ENCODE measurements at regions not wholly inside any gene's neighbourhood (a gene's known extent, or its start where the extent isn't known, plus 50 kb on each side); places are given as distances from the start of the nearest gene placed in this dataset.

DNA sequence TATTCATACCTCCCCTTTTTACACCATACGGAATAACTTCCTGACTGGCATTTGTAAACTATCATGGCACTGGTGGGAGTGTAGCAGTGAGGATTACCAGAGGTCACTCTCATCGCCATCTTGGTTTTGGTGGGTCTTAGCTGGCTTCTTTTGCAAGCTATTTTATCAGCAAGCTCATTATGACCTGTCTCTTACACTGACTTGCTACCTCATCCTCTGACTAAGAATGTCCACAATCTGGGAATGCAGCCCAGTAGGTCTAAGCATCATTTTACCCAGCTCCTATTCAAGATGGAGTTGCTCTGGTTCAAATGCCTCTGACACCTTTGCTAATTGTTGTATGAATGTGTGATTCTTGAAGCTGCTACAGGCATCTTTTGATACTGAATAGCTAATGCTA is 950.8 kb upstream of the SLC39A10 start:
- Mint-ChIP-seq H3K9me3 (no peaks in the 10 kb centered on the region), H3K4me3 (no peak overlapping the region), H3K4me1 (no peaks in the 10 kb centered on the region), H3K27ac (no peak overlapping the region), H3K27me3 (ENCODE audit: low read depth) (no peaks in the 10 kb centered on the region), H3K36me3 (no peaks in the 10 kb centered on the region)
- DNase-seq (ENCODE audit: low spot score) (no peak), ATAC-seq (no peak)
- ChIA-PET CTCF (no interaction called here), POLR2A (no interaction called here)
- TF ChIP-seq, protein P1, sequence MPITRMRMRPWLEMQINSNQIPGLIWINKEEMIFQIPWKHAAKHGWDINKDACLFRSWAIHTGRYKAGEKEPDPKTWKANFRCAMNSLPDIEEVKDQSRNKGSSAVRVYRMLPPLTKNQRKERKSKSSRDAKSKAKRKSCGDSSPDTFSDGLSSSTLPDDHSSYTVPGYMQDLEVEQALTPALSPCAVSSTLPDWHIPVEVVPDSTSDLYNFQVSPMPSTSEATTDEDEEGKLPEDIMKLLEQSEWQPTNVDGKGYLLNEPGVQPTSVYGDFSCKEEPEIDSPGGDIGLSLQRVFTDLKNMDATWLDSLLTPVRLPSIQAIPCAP (CRISPR knock-in tag; IDR thresholded peaks at IDR 0.05): no peak
- TF ChIP-seq NR3C1 (CRISPR knock-in tag; conservative IDR thresholded peaks at IDR 0.05; ENCODE audit: low read depth): no peak
- TF ChIP-seq ZNF396 (CRISPR knock-in tag; IDR thresholded peaks at IDR 0.05; ENCODE audit: borderline replicate concordance): no peak
- no peak for TF ChIP-seq ZNF317 (CRISPR knock-in tag; IDR thresholded peaks at IDR 0.05; ENCODE audit: borderline replicate concordance, low read depth)
- TF ChIP-seq, protein P2, sequence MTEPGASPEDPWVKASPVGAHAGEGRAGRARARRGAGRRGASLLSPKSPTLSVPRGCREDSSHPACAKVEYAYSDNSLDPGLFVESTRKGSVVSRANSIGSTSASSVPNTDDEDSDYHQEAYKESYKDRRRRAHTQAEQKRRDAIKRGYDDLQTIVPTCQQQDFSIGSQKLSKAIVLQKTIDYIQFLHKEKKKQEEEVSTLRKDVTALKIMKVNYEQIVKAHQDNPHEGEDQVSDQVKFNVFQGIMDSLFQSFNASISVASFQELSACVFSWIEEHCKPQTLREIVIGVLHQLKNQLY (CRISPR knock-in tag; IDR thresholded peaks at IDR 0.05): no peak

DNA sequence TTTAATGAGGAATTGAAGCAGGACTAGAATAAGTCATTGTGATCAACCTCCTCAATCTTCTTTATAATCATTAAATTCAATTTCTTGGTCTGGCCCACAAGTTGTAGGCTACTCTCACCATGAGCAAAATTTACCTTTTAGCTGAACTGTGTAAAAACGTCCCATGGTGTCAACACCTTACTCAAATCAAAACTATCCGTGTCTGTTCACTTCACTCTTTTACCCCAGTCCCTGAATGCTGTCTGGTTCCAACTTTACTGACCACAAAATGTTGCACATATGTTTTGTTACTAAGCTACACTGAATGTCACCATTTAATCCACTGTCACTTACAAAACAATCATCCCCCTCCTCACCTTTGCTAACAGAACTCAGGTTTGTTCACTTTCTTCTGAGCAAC is 951.6 kb upstream of the SLC39A10 start:
- POLR2A ChIA-PET: no interaction called here
- no peak overlapping the region for H3K4me3 Mint-ChIP-seq
- no peaks in the 10 kb centered on the region for H3K36me3 Mint-ChIP-seq
- no peaks in the 10 kb centered on the region for H3K4me1 Mint-ChIP-seq
- ATAC-seq (no peak), DNase-seq (ENCODE audit: low spot score) (no peak)
- H3K27me3 Mint-ChIP-seq (ENCODE audit: low read depth): no peaks in the 10 kb centered on the region
- CTCF ChIA-PET: interaction anchor here (0.7 kb wide), 1 partner anchor 15 kb away, joined by 3 read pairs; no protein-coding TSS in a partner anchor
- no peaks in the 10 kb centered on the region for H3K9me3 Mint-ChIP-seq
- no peak overlapping the region for H3K27ac Mint-ChIP-seq
- TF ChIP-seq, protein P3, sequence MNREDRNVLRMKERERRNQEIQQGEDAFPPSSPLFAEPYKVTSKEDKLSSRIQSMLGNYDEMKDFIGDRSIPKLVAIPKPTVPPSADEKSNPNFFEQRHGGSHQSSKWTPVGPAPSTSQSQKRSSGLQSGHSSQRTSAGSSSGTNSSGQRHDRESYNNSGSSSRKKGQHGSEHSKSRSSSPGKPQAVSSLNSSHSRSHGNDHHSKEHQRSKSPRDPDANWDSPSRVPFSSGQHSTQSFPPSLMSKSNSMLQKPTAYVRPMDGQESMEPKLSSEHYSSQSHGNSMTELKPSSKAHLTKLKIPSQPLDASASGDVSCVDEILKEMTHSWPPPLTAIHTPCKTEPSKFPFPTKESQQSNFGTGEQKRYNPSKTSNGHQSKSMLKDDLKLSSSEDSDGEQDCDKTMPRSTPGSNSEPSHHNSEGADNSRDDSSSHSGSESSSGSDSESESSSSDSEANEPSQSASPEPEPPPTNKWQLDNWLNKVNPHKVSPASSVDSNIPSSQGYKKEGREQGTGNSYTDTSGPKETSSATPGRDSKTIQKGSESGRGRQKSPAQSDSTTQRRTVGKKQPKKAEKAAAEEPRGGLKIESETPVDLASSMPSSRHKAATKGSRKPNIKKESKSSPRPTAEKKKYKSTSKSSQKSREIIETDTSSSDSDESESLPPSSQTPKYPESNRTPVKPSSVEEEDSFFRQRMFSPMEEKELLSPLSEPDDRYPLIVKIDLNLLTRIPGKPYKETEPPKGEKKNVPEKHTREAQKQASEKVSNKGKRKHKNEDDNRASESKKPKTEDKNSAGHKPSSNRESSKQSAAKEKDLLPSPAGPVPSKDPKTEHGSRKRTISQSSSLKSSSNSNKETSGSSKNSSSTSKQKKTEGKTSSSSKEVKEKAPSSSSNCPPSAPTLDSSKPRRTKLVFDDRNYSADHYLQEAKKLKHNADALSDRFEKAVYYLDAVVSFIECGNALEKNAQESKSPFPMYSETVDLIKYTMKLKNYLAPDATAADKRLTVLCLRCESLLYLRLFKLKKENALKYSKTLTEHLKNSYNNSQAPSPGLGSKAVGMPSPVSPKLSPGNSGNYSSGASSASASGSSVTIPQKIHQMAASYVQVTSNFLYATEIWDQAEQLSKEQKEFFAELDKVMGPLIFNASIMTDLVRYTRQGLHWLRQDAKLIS (CRISPR knock-in tag; IDR thresholded peaks at IDR 0.05; ENCODE audit: borderline replicate concordance): no peak
- no peak for TF ChIP-seq CBFB (CRISPR knock-in tag; IDR thresholded peaks at IDR 0.05; ENCODE audit: low read depth)
- TF ChIP-seq FOXK1 (CRISPR knock-in tag; IDR thresholded peaks at IDR 0.05): no peak
- TF ChIP-seq, protein P4, sequence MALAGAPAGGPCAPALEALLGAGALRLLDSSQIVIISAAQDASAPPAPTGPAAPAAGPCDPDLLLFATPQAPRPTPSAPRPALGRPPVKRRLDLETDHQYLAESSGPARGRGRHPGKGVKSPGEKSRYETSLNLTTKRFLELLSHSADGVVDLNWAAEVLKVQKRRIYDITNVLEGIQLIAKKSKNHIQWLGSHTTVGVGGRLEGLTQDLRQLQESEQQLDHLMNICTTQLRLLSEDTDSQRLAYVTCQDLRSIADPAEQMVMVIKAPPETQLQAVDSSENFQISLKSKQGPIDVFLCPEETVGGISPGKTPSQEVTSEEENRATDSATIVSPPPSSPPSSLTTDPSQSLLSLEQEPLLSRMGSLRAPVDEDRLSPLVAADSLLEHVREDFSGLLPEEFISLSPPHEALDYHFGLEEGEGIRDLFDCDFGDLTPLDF (CRISPR knock-in tag; IDR thresholded peaks at IDR 0.05): no peak
- no peak for TF ChIP-seq SMAD3 (CRISPR knock-in tag; IDR thresholded peaks at IDR 0.05; ENCODE audit: borderline replicate concordance)
- TF ChIP-seq, protein P5, sequence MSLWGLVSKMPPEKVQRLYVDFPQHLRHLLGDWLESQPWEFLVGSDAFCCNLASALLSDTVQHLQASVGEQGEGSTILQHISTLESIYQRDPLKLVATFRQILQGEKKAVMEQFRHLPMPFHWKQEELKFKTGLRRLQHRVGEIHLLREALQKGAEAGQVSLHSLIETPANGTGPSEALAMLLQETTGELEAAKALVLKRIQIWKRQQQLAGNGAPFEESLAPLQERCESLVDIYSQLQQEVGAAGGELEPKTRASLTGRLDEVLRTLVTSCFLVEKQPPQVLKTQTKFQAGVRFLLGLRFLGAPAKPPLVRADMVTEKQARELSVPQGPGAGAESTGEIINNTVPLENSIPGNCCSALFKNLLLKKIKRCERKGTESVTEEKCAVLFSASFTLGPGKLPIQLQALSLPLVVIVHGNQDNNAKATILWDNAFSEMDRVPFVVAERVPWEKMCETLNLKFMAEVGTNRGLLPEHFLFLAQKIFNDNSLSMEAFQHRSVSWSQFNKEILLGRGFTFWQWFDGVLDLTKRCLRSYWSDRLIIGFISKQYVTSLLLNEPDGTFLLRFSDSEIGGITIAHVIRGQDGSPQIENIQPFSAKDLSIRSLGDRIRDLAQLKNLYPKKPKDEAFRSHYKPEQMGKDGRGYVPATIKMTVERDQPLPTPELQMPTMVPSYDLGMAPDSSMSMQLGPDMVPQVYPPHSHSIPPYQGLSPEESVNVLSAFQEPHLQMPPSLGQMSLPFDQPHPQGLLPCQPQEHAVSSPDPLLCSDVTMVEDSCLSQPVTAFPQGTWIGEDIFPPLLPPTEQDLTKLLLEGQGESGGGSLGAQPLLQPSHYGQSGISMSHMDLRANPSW (CRISPR knock-in tag; conservative IDR thresholded peaks at IDR 0.05; ENCODE audit: low read depth): no peak
- TF ChIP-seq ZNF317 (CRISPR knock-in tag; IDR thresholded peaks at IDR 0.05; ENCODE audit: borderline replicate concordance, low read depth): no peak
- TF ChIP-seq, protein P6, sequence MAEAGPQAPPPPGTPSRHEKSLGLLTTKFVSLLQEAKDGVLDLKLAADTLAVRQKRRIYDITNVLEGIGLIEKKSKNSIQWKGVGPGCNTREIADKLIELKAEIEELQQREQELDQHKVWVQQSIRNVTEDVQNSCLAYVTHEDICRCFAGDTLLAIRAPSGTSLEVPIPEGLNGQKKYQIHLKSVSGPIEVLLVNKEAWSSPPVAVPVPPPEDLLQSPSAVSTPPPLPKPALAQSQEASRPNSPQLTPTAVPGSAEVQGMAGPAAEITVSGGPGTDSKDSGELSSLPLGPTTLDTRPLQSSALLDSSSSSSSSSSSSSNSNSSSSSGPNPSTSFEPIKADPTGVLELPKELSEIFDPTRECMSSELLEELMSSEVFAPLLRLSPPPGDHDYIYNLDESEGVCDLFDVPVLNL (CRISPR knock-in tag; IDR thresholded peaks at IDR 0.05; ENCODE audit: borderline replicate concordance, low read depth): no peak
- TF ChIP-seq, protein P7, sequence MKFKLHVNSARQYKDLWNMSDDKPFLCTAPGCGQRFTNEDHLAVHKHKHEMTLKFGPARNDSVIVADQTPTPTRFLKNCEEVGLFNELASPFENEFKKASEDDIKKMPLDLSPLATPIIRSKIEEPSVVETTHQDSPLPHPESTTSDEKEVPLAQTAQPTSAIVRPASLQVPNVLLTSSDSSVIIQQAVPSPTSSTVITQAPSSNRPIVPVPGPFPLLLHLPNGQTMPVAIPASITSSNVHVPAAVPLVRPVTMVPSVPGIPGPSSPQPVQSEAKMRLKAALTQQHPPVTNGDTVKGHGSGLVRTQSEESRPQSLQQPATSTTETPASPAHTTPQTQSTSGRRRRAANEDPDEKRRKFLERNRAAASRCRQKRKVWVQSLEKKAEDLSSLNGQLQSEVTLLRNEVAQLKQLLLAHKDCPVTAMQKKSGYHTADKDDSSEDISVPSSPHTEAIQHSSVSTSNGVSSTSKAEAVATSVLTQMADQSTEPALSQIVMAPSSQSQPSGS (CRISPR knock-in tag; IDR thresholded peaks at IDR 0.05; ENCODE audit: borderline replicate concordance, low read depth): no peak
- TF ChIP-seq, protein P8, sequence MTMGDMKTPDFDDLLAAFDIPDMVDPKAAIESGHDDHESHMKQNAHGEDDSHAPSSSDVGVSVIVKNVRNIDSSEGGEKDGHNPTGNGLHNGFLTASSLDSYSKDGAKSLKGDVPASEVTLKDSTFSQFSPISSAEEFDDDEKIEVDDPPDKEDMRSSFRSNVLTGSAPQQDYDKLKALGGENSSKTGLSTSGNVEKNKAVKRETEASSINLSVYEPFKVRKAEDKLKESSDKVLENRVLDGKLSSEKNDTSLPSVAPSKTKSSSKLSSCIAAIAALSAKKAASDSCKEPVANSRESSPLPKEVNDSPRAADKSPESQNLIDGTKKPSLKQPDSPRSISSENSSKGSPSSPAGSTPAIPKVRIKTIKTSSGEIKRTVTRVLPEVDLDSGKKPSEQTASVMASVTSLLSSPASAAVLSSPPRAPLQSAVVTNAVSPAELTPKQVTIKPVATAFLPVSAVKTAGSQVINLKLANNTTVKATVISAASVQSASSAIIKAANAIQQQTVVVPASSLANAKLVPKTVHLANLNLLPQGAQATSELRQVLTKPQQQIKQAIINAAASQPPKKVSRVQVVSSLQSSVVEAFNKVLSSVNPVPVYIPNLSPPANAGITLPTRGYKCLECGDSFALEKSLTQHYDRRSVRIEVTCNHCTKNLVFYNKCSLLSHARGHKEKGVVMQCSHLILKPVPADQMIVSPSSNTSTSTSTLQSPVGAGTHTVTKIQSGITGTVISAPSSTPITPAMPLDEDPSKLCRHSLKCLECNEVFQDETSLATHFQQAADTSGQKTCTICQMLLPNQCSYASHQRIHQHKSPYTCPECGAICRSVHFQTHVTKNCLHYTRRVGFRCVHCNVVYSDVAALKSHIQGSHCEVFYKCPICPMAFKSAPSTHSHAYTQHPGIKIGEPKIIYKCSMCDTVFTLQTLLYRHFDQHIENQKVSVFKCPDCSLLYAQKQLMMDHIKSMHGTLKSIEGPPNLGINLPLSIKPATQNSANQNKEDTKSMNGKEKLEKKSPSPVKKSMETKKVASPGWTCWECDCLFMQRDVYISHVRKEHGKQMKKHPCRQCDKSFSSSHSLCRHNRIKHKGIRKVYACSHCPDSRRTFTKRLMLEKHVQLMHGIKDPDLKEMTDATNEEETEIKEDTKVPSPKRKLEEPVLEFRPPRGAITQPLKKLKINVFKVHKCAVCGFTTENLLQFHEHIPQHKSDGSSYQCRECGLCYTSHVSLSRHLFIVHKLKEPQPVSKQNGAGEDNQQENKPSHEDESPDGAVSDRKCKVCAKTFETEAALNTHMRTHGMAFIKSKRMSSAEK (CRISPR knock-in tag; IDR thresholded peaks at IDR 0.05; ENCODE audit: borderline replicate concordance): no peak
- TF ChIP-seq, protein P9, sequence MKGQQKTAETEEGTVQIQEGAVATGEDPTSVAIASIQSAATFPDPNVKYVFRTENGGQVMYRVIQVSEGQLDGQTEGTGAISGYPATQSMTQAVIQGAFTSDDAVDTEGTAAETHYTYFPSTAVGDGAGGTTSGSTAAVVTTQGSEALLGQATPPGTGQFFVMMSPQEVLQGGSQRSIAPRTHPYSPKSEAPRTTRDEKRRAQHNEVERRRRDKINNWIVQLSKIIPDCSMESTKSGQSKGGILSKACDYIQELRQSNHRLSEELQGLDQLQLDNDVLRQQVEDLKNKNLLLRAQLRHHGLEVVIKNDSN (CRISPR knock-in tag; IDR thresholded peaks at IDR 0.05): no peak

Measured in WTC11 (cell line).